ENCODE measurements at regions not wholly inside any gene's neighbourhood (a gene's known extent, or its start where the extent isn't known, plus 50 kb on each side); places are given as distances from the start of the nearest gene placed in this dataset.

- no peak overlapping the region for H3K27ac Mint-ChIP-seq (ENCODE audit: unreplicated experiment)
- no peaks in the 10 kb centered on the region for H3K36me3 Mint-ChIP-seq (ENCODE audit: unreplicated experiment)
- H3K27me3 Mint-ChIP-seq (ENCODE audit: unreplicated experiment), result no peaks in the 10 kb centered on the region
- no peak for DNase-seq
- no peaks in the 10 kb centered on the region for H3K9me3 Mint-ChIP-seq (ENCODE audit: unreplicated experiment)
- no peaks in the 10 kb centered on the region for H3K4me1 Mint-ChIP-seq (ENCODE audit: low read depth, unreplicated experiment)
- TF ChIP-seq, protein P1, sequence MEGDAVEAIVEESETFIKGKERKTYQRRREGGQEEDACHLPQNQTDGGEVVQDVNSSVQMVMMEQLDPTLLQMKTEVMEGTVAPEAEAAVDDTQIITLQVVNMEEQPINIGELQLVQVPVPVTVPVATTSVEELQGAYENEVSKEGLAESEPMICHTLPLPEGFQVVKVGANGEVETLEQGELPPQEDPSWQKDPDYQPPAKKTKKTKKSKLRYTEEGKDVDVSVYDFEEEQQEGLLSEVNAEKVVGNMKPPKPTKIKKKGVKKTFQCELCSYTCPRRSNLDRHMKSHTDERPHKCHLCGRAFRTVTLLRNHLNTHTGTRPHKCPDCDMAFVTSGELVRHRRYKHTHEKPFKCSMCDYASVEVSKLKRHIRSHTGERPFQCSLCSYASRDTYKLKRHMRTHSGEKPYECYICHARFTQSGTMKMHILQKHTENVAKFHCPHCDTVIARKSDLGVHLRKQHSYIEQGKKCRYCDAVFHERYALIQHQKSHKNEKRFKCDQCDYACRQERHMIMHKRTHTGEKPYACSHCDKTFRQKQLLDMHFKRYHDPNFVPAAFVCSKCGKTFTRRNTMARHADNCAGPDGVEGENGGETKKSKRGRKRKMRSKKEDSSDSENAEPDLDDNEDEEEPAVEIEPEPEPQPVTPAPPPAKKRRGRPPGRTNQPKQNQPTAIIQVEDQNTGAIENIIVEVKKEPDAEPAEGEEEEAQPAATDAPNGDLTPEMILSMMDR (IDR thresholded peaks at IDR 0.05; ENCODE audit: partially characterized antibody, unreplicated experiment), result no peak
- H3K4me3 Mint-ChIP-seq (ENCODE audit: unreplicated experiment), result no peak overlapping the region
These were observed 584.3 kb downstream of the FBXO15 start for GRCh38 chr18:73563345-73563744.

DNA sequence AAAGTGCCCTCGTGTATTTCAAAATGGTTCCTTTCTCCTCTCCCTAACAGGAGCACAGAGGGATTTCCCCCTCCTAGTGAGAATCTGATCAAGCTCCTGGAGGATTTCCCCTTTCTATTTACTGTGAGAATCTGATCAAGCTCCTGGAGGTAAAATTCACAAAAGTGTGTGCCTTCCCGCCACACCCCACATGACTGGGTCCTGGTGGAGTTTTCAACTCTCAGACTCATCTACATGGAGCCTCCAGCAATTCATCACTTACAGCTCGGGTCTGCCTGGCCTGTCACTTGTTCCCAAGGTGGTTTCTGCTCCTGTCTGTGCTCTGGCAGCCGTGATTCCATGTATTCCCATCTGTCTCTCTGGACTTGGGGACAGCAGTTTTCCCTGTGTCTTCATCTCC lies 590.7 kb downstream of the FBXO15 start:
- DNase-seq, result no peak
- Mint-ChIP-seq H3K27ac (ENCODE audit: unreplicated experiment) (no peak overlapping the region), H3K4me3 (ENCODE audit: unreplicated experiment) (no peak overlapping the region), H3K4me1 (ENCODE audit: low read depth, unreplicated experiment) (peaks cover 1% of the 10 kb centered on the region), H3K27me3 (ENCODE audit: unreplicated experiment) (peaks cover 3% of the 10 kb centered on the region), H3K9me3 (ENCODE audit: unreplicated experiment) (no peaks in the 10 kb centered on the region), H3K36me3 (ENCODE audit: unreplicated experiment) (no peaks in the 10 kb centered on the region)
- TF ChIP-seq, protein P1 (IDR thresholded peaks at IDR 0.05; ENCODE audit: partially characterized antibody, unreplicated experiment), result no peak

DNA sequence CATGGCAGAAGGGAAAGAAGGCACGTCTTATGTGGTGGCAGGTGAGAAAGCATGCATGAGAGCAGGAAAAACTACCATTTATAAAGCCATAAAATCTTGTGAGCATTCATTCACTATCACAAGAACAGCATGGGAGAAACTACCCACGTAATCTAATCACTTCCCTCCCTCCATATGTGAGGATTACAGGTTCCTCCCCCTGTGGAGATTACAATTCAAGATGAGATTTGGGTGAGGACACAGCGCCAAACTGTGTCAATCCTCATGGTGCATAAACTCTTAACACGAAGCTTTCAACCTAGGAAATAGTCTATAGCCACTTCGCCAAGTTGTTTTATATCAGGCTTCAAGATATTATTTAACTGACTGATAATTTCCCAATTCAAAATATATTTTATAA lies 595.5 kb downstream of the FBXO15 start:
- Mint-ChIP-seq H3K27me3 (ENCODE audit: unreplicated experiment) (peaks cover 3% of the 10 kb centered on the region), H3K4me1 (ENCODE audit: low read depth, unreplicated experiment) (peaks cover 11% of the 10 kb centered on the region), H3K9me3 (ENCODE audit: unreplicated experiment) (peaks cover 3% of the 10 kb centered on the region), H3K27ac (ENCODE audit: unreplicated experiment) (no peak overlapping the region), H3K4me3 (ENCODE audit: unreplicated experiment) (no peak overlapping the region), H3K36me3 (ENCODE audit: unreplicated experiment) (no peaks in the 10 kb centered on the region)
- no peak for DNase-seq
- TF ChIP-seq, protein P1 (IDR thresholded peaks at IDR 0.05; ENCODE audit: partially characterized antibody, unreplicated experiment), result no peak

GRCh38 chr18:73551211-73551610 lies 596.4 kb downstream of the FBXO15 start:
- no peak overlapping the region for H3K4me3 Mint-ChIP-seq (ENCODE audit: unreplicated experiment)
- peaks cover 3% of the 10 kb centered on the region for H3K27me3 Mint-ChIP-seq (ENCODE audit: unreplicated experiment)
- DNase-seq, result no peak
- peak overlapping the region; percentile 67 for H3K27ac Mint-ChIP-seq (ENCODE audit: unreplicated experiment)
- no peaks in the 10 kb centered on the region for H3K36me3 Mint-ChIP-seq (ENCODE audit: unreplicated experiment)
- peaks cover 11% of the 10 kb centered on the region for H3K4me1 Mint-ChIP-seq (ENCODE audit: low read depth, unreplicated experiment)
- TF ChIP-seq, protein P1 (IDR thresholded peaks at IDR 0.05; ENCODE audit: partially characterized antibody, unreplicated experiment), result no peak
- H3K9me3 Mint-ChIP-seq (ENCODE audit: unreplicated experiment), result peaks cover 3% of the 10 kb centered on the region

DNA sequence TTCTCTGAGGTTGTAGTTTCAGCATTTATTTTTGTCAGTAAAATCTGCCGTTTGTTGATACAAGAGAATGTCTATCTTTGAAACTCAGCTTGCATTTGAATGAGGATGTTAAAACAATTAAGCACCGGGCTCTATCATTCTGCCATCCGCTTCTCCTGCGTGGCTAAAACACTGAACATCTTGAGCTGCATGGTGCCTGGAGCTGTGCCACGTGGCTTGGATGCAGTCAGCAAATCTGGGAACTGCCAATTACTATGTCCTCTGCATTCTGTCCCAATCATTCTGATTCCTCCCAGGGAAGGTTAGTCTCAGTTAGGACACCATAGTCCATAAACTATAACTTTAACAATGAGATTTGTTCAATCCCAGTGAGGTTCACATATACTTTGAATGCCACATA lies 598.4 kb downstream of the FBXO15 start:
- Mint-ChIP-seq H3K27me3 (ENCODE audit: unreplicated experiment) (no peaks in the 10 kb centered on the region), H3K36me3 (ENCODE audit: unreplicated experiment) (no peaks in the 10 kb centered on the region), H3K4me1 (ENCODE audit: low read depth, unreplicated experiment) (peaks cover 11% of the 10 kb centered on the region), H3K9me3 (ENCODE audit: unreplicated experiment) (peaks cover 3% of the 10 kb centered on the region), H3K27ac (ENCODE audit: unreplicated experiment) (no peak overlapping the region), H3K4me3 (ENCODE audit: unreplicated experiment) (no peak overlapping the region)
- DNase-seq, result no peak
- TF ChIP-seq, protein P1 (IDR thresholded peaks at IDR 0.05; ENCODE audit: partially characterized antibody, unreplicated experiment), result no peak

Data from glutamatergic neuron (in vitro differentiated cells).